ENCODE measurements at regions not wholly inside any gene's neighbourhood (a gene's known extent, or its start where the extent isn't known, plus 50 kb on each side); places are given as distances from the start of the nearest gene placed in this dataset.

DNA sequence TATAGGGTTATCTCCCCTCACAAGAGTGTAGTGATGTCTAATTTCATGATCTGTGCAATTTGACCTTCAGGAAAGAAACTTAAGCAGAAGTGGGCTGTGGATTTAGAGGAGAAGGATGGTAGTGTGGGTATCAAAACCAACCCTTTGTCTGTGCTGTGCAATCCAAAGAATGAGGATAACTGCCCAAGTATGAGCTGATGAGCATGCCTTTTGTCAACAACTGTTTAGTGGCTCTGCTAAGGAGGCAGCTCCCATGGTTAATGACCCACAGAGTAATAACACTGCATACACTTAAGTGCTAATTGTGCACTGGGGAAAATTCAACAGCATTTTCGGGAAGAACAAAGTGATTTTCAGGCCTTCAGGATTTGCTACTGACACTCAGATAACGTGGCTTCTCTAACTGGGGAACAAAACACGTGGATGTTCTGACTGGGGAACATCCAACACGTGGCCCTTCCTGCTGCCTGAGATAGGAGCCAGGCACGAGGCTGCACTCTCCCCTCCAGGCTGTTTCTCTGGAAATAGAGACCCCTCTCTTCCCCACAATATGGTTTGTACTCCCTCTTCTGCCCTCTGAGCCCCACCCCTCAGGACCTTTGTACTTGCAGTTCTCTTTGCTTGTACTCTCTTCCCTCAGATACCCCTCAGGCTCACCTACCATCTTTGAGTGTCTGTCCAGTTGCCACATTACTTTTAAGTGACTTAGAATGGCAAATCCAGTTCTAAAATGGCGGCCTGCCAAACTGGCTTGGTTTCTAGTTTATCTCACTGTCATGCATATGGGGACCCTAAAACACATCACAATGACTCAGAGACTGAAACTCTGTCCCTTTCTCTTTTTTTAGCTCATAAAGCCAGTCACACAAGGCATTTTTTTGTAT lies 234.9 kb upstream of the POU2AF2 start:
- TF ChIP-seq POLR2AphosphoS5 (IDR thresholded peaks at IDR 0.05) (no peak), POLR2A (IDR thresholded peaks at IDR 0.05) (no peak)

Measured in spleen (tissue), 3 donors.